ENCODE measurements at regions not wholly inside any gene's neighbourhood (a gene's known extent, or its start where the extent isn't known, plus 50 kb on each side); places are given as distances from the start of the nearest gene placed in this dataset.

GRCh38 chr15:62462268-62462667 lies 297.2 kb upstream of the C2CD4B start:
- no peak for TF ChIP-seq CTCF (conservative IDR thresholded peaks at IDR 0.05)
- no peak for TF ChIP-seq EZH2 (IDR thresholded peaks at IDR 0.05; ENCODE audit: low read depth)
